ENCODE measurements at regions not wholly inside any gene's neighbourhood (a gene's known extent, or its start where the extent isn't known, plus 50 kb on each side); places are given as distances from the start of the nearest gene placed in this dataset.

GRCh38 chr6:115398607-115399006 lies 662.1 kb downstream of the FRK start:
- DNase-seq = no peak

GRCh38 chr6:115396112-115396906 lies 664.4 kb downstream of the FRK start:
- DNase-seq = no peak

- DNase-seq = no peak
These were observed 666.9 kb downstream of the FRK start for GRCh38 chr6:115393821-115394220.

DNA sequence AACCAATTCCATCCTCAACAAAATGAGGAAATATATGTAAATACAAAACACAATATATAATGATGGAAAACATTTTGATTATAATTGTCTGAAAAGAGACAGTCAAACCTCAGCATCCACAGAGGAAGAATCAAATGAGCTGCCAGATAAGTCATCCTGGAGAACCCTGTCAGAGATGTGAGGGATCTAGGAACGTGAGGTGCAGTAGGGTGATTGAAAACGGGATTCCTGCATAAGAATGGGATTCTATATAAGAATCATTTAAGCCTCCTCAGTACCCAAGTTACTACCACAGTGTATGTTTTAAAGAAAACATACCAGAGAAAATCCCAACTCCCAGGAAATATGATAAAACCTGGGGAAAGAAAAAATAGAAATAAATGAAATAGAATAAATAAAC lies 690.5 kb downstream of the FRK start:
- DNase-seq = no peak

GRCh38 chr6:115365783-115366182 lies 694.9 kb downstream of the FRK start:
- DNase-seq = no peak

- no peak for DNase-seq
These were observed 697.3 kb downstream of the FRK start for GRCh38 chr6:115363379-115363778.

- DNase-seq = no peak
These were observed 698.5 kb downstream of the FRK start for GRCh38 chr6:115362234-115362633.

DNA sequence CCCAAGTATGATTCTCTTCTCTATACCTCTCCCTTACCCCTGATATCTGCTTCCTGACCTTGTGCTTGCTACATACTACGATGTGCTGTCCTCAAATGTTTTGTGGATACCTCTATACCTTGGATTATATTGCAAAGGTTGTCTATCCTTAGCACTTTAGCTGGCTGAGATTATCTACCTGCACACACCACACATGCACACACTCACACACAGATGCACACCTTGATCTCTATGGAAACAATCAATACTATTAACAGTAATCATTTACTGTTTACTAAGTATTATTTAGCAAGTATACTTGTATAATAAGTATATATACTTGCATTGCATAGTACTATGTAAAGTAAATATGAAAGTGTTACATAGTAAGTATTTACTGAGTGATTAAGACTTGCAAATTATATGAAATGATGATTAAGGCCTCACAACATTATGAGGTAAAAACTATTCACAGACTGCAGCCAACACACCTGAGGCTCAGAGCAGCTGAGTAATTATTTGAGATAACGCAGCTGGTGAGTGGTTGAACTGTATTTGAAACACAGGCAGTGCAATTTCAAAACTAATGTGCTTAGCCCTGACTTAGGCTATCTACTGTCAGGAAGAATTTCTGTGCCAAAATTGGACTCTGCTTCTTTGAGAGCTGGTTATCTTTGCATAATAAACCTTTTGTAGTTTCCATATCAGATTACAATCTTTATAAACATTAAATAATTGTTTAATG lies 699.9 kb downstream of the FRK start:
- DNase-seq = no peak

- DNase-seq = no peak
These were observed 702.1 kb downstream of the FRK start for GRCh38 chr6:115358616-115359015.

- no peak for DNase-seq
These were observed 704.3 kb downstream of the FRK start for GRCh38 chr6:115356371-115356770.

DNA sequence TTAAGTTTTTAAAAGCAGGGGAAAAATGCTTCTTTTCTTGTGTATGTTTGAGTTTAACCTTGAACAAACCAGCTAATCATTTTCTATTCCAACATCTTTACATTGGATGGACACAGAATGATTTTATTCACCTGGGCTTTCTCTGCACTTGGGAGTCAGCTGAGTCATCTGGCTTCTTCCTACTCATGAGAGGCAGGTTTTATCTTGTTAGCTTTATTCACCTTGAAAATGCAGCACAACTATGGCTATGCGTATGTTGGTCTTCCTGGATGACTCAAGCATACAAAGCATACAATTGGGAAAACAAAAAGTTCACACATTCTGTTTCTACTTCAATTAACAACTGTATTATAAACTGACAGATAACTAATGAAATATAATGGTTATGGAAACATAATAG lies 737.7 kb downstream of the FRK start:
- no peak for DNase-seq

DNA sequence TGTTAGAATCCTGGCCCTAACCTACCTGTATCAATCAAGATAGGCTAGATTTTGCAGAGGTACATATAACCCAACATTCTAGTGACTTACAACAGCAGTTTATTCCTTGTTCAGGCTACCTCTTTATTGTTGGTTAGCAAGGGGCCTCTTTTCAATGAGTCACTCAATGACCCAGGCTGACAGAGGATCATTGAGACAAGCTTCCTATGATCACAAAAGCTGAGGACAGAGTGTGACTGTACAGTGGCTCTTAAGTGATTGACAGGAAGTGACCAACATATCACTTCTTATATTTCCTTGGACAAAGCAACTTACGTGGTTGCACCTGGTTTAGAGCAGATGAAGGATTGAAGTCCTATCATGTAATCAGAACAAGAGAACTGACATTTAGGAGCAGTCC lies 740.9 kb downstream of the FRK start:
- no peak for DNase-seq

GRCh38 chr6:115310156-115310555 lies 750.5 kb downstream of the FRK start:
- DNase-seq = no peak

DNA sequence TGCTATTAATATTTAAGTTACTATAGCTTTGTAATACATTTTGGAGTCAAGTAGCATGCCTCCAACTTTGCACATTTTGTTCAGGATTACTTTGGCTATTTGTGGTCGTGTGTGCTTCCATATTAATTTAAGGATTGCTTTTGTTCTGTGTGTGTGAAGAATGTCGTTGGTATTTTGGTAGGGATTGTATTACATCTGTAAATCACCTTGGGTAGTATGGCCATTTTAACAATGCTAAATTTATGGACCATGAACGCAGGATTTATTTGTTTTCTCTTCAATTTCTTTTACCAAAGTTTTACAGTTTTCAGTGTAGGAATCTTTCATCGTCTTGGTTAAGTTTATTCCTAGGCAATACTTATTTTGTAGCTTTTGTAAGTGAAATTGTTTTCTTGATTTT lies 758.0 kb downstream of the FRK start:
- no peak for DNase-seq

GRCh38 chr6:115287467-115287866 lies 773.2 kb downstream of the FRK start:
- no peak for DNase-seq

- DNase-seq = no peak
These were observed 783.7 kb downstream of the FRK start for GRCh38 chr6:115276881-115277565.

DNA sequence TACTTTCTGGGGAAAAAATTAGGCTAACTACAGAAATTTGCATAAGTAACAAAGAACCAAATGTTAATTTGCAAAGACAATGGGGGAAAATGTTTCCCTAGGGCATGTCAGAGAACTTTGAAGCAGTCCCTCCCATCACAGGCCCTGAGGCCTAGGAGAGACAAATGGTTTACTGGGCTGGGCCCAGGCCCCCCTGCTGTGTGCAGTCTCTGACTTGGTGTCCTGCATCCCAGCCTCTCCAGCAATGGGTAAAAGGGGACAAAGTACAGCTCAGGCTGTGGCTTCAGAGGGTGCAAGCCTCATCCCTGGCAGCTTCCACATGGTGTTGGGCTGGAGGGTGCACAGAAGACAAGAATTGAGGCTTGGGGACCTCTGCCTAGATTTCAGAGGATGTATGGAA lies 788.4 kb downstream of the FRK start:
- DNase-seq = no peak

DNA sequence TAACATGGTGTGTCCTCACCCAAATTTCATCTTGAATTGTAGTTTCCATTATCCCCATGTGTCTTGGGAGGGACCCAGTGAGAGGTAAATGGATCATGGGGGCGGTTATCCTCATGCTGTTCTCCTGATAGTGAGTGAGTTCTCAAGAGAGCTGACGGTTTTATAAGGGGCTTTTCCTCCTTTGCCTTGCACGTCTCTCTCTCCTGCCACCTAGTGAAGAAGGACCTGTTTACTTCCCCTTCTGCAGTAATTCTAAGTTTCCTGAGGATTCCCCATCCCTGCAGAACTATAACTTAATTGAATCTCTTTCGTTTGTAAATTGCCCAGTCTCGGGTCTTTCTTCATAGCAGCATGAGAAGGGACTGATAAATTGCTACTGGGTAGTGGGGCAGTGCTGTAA lies 789.3 kb downstream of the FRK start:
- DNase-seq = no peak

GRCh38 chr6:115270953-115271352 lies 789.7 kb downstream of the FRK start:
- no peak for DNase-seq

GRCh38 chr6:115241373-115241772 lies 819.3 kb downstream of the FRK start:
- no peak for DNase-seq

- no peak for DNase-seq
These were observed 839.5 kb downstream of the FRK start for GRCh38 chr6:115221198-115221597.

DNA sequence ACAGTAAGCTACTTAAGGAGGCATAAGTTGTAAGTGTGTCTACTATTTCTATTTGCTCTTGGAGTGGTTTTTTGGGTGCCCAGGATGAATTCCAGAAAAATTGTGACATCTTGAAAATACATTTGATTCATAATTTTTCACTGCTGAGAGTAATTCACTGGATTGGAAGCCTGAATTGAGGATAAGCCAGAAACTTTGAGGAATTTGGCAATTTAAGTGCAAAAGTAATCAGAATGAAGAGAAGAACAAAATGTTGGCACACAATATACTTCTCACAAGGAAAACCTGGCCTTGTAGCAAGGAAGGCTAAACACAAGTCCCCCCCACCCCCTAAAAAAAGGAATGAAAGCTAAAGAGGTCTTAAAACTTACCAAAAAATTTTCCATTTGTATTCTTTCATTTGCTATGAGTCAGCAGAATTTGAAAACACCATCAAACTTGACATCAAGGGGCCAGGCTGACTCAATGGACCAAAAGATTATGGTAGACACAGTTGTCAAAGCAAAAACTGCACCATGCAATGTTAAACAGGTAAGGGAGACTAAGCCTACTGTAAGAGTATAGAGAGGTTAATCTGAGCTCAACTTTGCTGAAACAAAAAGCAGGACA lies 840.0 kb downstream of the FRK start:
- DNase-seq = no peak

- no peak for DNase-seq
These were observed 841.0 kb downstream of the FRK start for GRCh38 chr6:115219645-115220044.

DNA sequence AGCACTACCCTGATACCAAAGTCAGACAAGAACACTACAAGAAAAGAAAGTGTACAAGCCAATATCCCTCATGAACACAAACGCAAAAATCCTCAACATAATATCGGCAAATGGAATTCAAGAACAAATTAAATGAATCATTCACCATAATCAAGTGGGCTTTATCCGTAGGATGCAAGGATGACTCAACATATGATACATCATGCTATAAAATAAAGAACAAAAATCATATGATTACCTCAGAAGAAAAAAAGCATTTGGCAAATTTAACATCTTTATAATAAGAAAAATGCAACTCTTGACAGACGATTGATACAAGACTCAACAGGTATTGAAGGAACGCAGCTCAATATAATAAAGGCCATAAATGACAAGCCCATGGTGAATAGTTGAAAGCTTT lies 843.9 kb downstream of the FRK start:
- no peak for DNase-seq

Measured in Kasumi-1 (cell line).